Colonic mucosa (tissue), 4 donors: ENCODE measurements at regions not wholly inside any gene's neighbourhood (a gene's known extent, or its start where the extent isn't known, plus 50 kb on each side); places are given as distances from the start of the nearest gene placed in this dataset.

Source experiments
- DNase-seq: peaks from one replicate; pipeline ENCODE4 v3.0.0-alpha.2; 2020
- H3K27ac ChIP-seq: fragments of 200-600 bp; one replicate; pipeline ENCODE4 v1.8.0; 2021
- H3K27me3 ChIP-seq: fragments of 200-600 bp; one replicate; pipeline ENCODE4 v1.8.0; 2021
- H3K36me3 ChIP-seq: fragments of 200-600 bp; one replicate; pipeline ENCODE4 v1.8.0; 2021
- H3K4me1 ChIP-seq: fragments of 200-600 bp; one replicate; pipeline ENCODE4 v1.8.0; 2021; ENCODE audit warnings: mild to moderate bottlenecking
- H3K4me3 ChIP-seq: fragments of 200-600 bp; one replicate; pipeline ENCODE4 v1.8.0; 2021
- H3K9ac ChIP-seq, 2 donors: one replicate each; pipeline ENCODE4 v1.7.0; 2013; ENCODE audit warnings: control low read depth in 2 of 2, low read depth in 2 of 2, low read length in 2 of 2
- H3K9me3 ChIP-seq: fragments of 200-600 bp; one replicate; pipeline ENCODE4 v1.8.0; 2021
- CTCF ChIP-seq: fragments of 200-600 bp; IDR thresholded peaks from one replicate; pipeline ENCODE4 v1.8.0; 2022; ENCODE audit warnings: antibody characterized with exemption, mild to moderate bottlenecking
- intact Hi-C: fragments of 100-400 bp; cut with DNase I; formaldehyde crosslinking; loops from one replicate; pipeline ENCODE4 v1.14.1; 2022
- donor health status: healthy.
- donor health status: DM: no; HTN: no; CAD: no.
- donor health status: DM: no; HTN: no; CAD: no.

- H3K27me3 ChIP-seq: no peaks in the 10 kb centered on the region
- no peaks in the 10 kb centered on the region for H3K4me1 ChIP-seq
- H3K4me3 ChIP-seq: no peak overlapping the region
- no peak overlapping the region for H3K27ac ChIP-seq
- no peaks in the 10 kb centered on the region for H3K36me3 ChIP-seq
- no peaks in the 10 kb centered on the region for H3K9me3 ChIP-seq
- intact Hi-C loops: no loop called here
- no peak for TF ChIP-seq CTCF
- no peak overlapping the region for H3K9ac ChIP-seq
- no peak for DNase-seq
Observed at GRCh38 chr6:117050301-117050700, 173.3 kb downstream of the RFX6 start.

GRCh38 chr6:117072134-117072533 is 193.2 kb upstream of the VGLL2 start:
- H3K9me3 ChIP-seq: no peaks in the 10 kb centered on the region
- H3K36me3 ChIP-seq: no peaks in the 10 kb centered on the region
- no peak overlapping the region for H3K27ac ChIP-seq
- H3K4me1 ChIP-seq: no peaks in the 10 kb centered on the region
- H3K4me3 ChIP-seq: no peak overlapping the region
- DNase-seq: no peak
- no peaks in the 10 kb centered on the region for H3K27me3 ChIP-seq
- no peak overlapping the region for H3K9ac ChIP-seq
- intact Hi-C loops: no loop called here
- TF ChIP-seq CTCF: no peak

- intact Hi-C loops: no loop called here
- Histone ChIP-seq H3K9ac (no peak overlapping the region), H3K36me3 (no peaks in the 10 kb centered on the region), H3K4me3 (no peak overlapping the region), H3K4me1 (no peaks in the 10 kb centered on the region), H3K27me3 (no peaks in the 10 kb centered on the region), H3K9me3 (no peaks in the 10 kb centered on the region), H3K27ac (no peak overlapping the region)
- no peak for TF ChIP-seq CTCF
- no peak for DNase-seq
Observed at GRCh38 chr6:117072781-117073180, 192.6 kb upstream of the VGLL2 start.

- intact Hi-C loops: no loop called here
- H3K27ac ChIP-seq: no peak overlapping the region
- no peak overlapping the region for H3K4me3 ChIP-seq
- H3K4me1 ChIP-seq: no peaks in the 10 kb centered on the region
- H3K9ac ChIP-seq: no peak overlapping the region
- DNase-seq: no peak
- no peaks in the 10 kb centered on the region for H3K36me3 ChIP-seq
- H3K9me3 ChIP-seq: no peaks in the 10 kb centered on the region
- H3K27me3 ChIP-seq: no peaks in the 10 kb centered on the region
- TF ChIP-seq CTCF: no peak
Observed at GRCh38 chr6:117074672-117075071, 190.7 kb upstream of the VGLL2 start.

GRCh38 chr6:117075218-117075617 is 190.1 kb upstream of the VGLL2 start:
- DNase-seq: no peak
- H3K4me1 ChIP-seq: no peaks in the 10 kb centered on the region
- intact Hi-C loops: no loop called here
- no peak overlapping the region for H3K27ac ChIP-seq
- no peaks in the 10 kb centered on the region for H3K27me3 ChIP-seq
- no peak for TF ChIP-seq CTCF
- H3K9ac ChIP-seq: no peak overlapping the region
- no peaks in the 10 kb centered on the region for H3K36me3 ChIP-seq
- H3K4me3 ChIP-seq: no peak overlapping the region
- H3K9me3 ChIP-seq: no peaks in the 10 kb centered on the region

- no peak for TF ChIP-seq CTCF
- DNase-seq: no peak
- no peaks in the 10 kb centered on the region for H3K36me3 ChIP-seq
- no peaks in the 10 kb centered on the region for H3K4me1 ChIP-seq
- intact Hi-C loops: no loop called here
- no peaks in the 10 kb centered on the region for H3K27me3 ChIP-seq
- H3K9me3 ChIP-seq: no peaks in the 10 kb centered on the region
- H3K9ac ChIP-seq: no peak overlapping the region
- no peak overlapping the region for H3K4me3 ChIP-seq
- no peak overlapping the region for H3K27ac ChIP-seq
Observed at GRCh38 chr6:117076076-117076475, 189.3 kb upstream of the VGLL2 start.
